OCI-LY1 (cell line): ENCODE measurements at regions not wholly inside any gene's neighbourhood (a gene's known extent, or its start where the extent isn't known, plus 50 kb on each side); places are given as distances from the start of the nearest gene placed in this dataset.

Experiments used
- H2AFZ ChIP-seq: fragments of 200-600 bp; sonication (generic), shearing (Covaris generic); 2 replicates; pipeline ENCODE4 v1.6.0; 2014; ENCODE audit warnings: antibody characterized with exemption, mild to moderate bottlenecking, low read length
- H3F3A ChIP-seq: fragments of 200-600 bp; sonication (generic), shearing (Covaris generic); 2 replicates; pipeline ENCODE4 v1.6.0; 2014; ENCODE audit warnings: mild to moderate bottlenecking, antibody characterized with exemption, low read length, moderate library complexity; ENCODE audit not compliant: insufficient read depth
- H3K27ac ChIP-seq: fragments of 200-600 bp; sonication (generic); 2 replicates; pipeline ENCODE4 v1.5.1; 2014; ENCODE audit warnings: low read length, mixed run types, mild to moderate bottlenecking, low read depth; ENCODE audit not compliant: poor library complexity, severe bottlenecking
- H3K27me3 ChIP-seq: fragments of 200-600 bp; sonication (generic); 2 replicates; pipeline ENCODE4 v1.6.0; 2014; ENCODE audit warnings: antibody characterized with exemption, mild to moderate bottlenecking, low read length, moderate library complexity; ENCODE audit not compliant: insufficient read depth
- H3K36me3 ChIP-seq: fragments of 200-600 bp; sonication (generic); 2 replicates; pipeline ENCODE4 v1.6.1; 2014; ENCODE audit warnings: mild to moderate bottlenecking, antibody characterized with exemption, low read length, moderate library complexity, mixed read lengths; ENCODE audit not compliant: insufficient read depth
- H3K4me1 ChIP-seq: fragments of 200-600 bp; sonication (generic); 2 replicates; pipeline ENCODE4 v1.5.1; 2014; ENCODE audit warnings: mild to moderate bottlenecking, low read length, moderate library complexity; ENCODE audit not compliant: insufficient read depth, severe bottlenecking
- H3K4me2 ChIP-seq: fragments of 200-600 bp; sonication (generic), shearing (Covaris generic); 2 replicates; pipeline ENCODE4 v1.6.1; 2014; ENCODE audit warnings: low read length
- H3K4me3 ChIP-seq: fragments of 200-600 bp; sonication (generic); 2 replicates; pipeline ENCODE4 v1.5.1; 2014; ENCODE audit warnings: low read length, low read depth, mild to moderate bottlenecking, mixed read lengths; ENCODE audit not compliant: poor library complexity, severe bottlenecking
- H3K79me2 ChIP-seq: fragments of 200-600 bp; shearing (Covaris generic); 2 replicates; pipeline ENCODE4 v1.6.1; 2016; ENCODE audit warnings: mixed run types, low read length, mixed read lengths; ENCODE audit not compliant: insufficient read depth
- H3K9ac ChIP-seq: fragments of 200-600 bp; sonication (generic), shearing (Covaris generic); 2 replicates; pipeline ENCODE4 v1.6.1; 2014; ENCODE audit warnings: mild to moderate bottlenecking, low read length, mixed read lengths
- H3K9me2 ChIP-seq: fragments of 200-600 bp; sonication (generic), shearing (Covaris generic); 2 replicates; pipeline ENCODE4 v1.6.1; 2014; ENCODE audit warnings: low read depth, mild to moderate bottlenecking, low read length, mixed read lengths
- H3K9me3 ChIP-seq: fragments of 200-600 bp; shearing (Covaris generic); 2 replicates; pipeline ENCODE4 v1.6.1; 2014; ENCODE audit warnings: low read length, mixed read lengths
- H4K20me1 ChIP-seq: fragments of 200-600 bp; sonication (generic), shearing (Covaris generic); 2 replicates; pipeline ENCODE4 v1.6.0; 2016; ENCODE audit warnings: mild to moderate bottlenecking, low read length; ENCODE audit not compliant: insufficient read depth
- CTCF ChIP-seq: fragments of 200-600 bp; sonication (generic), shearing (Covaris generic); IDR thresholded peaks from 2 replicates; pipeline ENCODE4 v1.5.1; 2017; ENCODE audit warnings: mild to moderate bottlenecking, antibody characterized with exemption, low read length, moderate library complexity, mixed read lengths
- EZH2 ChIP-seq: fragments of 200-600 bp; sonication (generic), shearing (Covaris generic); IDR thresholded peaks from 2 replicates; pipeline ENCODE4 v1.8.0; 2017; ENCODE audit warnings: borderline replicate concordance, mixed run types, mild to moderate bottlenecking, antibody characterized with exemption, low read length, moderate library complexity, mixed read lengths

DNA sequence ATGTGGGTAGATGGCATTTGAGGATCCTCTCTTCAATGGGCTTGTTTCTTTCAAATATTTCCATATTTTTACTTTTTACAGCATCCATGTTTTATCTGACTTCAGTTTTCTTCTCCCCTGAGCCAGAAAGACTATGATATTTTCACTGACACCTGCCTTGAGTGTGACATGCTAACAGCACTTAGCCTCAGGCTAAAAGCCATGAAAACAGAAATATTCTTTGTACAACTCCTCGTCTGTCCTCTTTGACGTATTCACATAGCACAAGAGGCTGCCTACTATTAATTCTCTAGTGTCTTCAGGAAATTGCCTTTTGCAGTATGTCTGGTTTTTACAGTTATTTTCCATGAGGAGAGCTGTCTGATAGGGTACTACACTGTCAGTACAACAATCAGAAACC, 215.0 kb downstream of the MAD2L1 start:
- no peak overlapping the region for H3K4me3 ChIP-seq
- H3K9ac ChIP-seq: no peak overlapping the region
- H3K27me3 ChIP-seq: no peaks in the 10 kb centered on the region
- H3K9me2 ChIP-seq: no peaks in the 10 kb centered on the region
- H3K79me2 ChIP-seq: no peaks in the 10 kb centered on the region
- TF ChIP-seq EZH2: no peak
- no peak for TF ChIP-seq CTCF
- no peaks in the 10 kb centered on the region for H3K4me1 ChIP-seq
- no peaks in the 10 kb centered on the region for H3K9me3 ChIP-seq
- H3K36me3 ChIP-seq: no peaks in the 10 kb centered on the region
- no peaks in the 10 kb centered on the region for H4K20me1 ChIP-seq
- no peak overlapping the region for H3K4me2 ChIP-seq
- no peak overlapping the region for H2AFZ ChIP-seq
- H3K27ac ChIP-seq: no peak overlapping the region
- no peaks in the 10 kb centered on the region for H3F3A ChIP-seq

- Histone ChIP-seq H3K79me2 (no peaks in the 10 kb centered on the region), H3K9ac (no peak overlapping the region), H3K4me1 (no peaks in the 10 kb centered on the region), H3K27me3 (no peaks in the 10 kb centered on the region), H3K27ac (no peak overlapping the region), H3K36me3 (no peaks in the 10 kb centered on the region), H2AFZ (no peak overlapping the region), H3K4me3 (no peak overlapping the region), H3K9me2 (no peaks in the 10 kb centered on the region), H3K4me2 (no peak overlapping the region), H4K20me1 (no peaks in the 10 kb centered on the region), H3F3A (no peaks in the 10 kb centered on the region), H3K9me3 (no peaks in the 10 kb centered on the region)
- no peak for TF ChIP-seq EZH2
- no peak for TF ChIP-seq CTCF
Measured at GRCh38 chr4:119841361-119841760, 212.8 kb upstream of the PDE5A start.

DNA sequence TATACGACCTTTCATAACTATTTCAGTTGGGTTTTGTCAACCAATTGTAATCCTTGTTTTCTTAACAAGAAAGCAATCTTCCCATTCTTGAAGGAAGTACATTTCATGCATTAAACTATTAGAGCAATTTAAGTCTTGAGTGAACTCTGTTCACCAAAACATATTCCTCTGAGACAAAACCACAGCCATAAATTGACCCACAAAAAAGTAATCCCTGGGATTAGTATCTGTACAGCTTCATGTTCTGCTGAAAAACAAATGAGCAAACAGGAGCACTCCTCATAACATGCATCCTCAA, 207.0 kb upstream of the PDE5A start:
- H3K27me3 ChIP-seq: no peaks in the 10 kb centered on the region
- TF ChIP-seq EZH2 (no peak), CTCF (no peak)
- H3K4me3 ChIP-seq: no peak overlapping the region
- no peak overlapping the region for H3K9ac ChIP-seq
- H2AFZ ChIP-seq: no peak overlapping the region
- H3K4me1 ChIP-seq: no peaks in the 10 kb centered on the region
- no peaks in the 10 kb centered on the region for H3K9me2 ChIP-seq
- no peaks in the 10 kb centered on the region for H3K36me3 ChIP-seq
- H3K27ac ChIP-seq: no peak overlapping the region
- H3K4me2 ChIP-seq: no peak overlapping the region
- no peaks in the 10 kb centered on the region for H4K20me1 ChIP-seq
- no peaks in the 10 kb centered on the region for H3K79me2 ChIP-seq
- H3F3A ChIP-seq: no peaks in the 10 kb centered on the region
- H3K9me3 ChIP-seq: no peaks in the 10 kb centered on the region
